ENCODE measurements at regions not wholly inside any gene's neighbourhood (a gene's known extent, or its start where the extent isn't known, plus 50 kb on each side); places are given as distances from the start of the nearest gene placed in this dataset.
"Not testable (repeated sequence)": the region's sequence is repeated elsewhere in the genome, so short reads cannot be mapped to it uniquely, and the experiment has no call there.

DNA sequence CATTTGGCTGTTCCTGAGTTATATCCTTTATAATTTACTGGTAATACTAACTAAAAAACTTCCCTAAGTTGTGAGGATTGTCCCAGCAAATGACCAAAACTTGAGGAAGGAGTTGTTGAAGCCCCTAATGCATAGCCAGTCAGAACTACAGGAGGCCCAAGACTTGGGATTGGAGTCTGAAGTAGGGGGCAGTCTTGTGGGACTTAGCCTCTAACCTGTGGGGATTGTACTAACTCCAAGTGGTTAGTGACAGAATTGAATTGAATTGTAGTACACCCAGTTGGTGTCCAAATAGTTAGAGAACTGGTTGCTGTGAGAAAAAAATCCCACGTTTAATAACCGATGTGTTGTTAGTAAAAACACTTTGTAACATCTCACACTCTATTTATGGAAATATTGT, 1506.3 kb downstream of the ADGRL3 start:
- DNase-seq (ENCODE audit: low read depth in 2 of 2): no peak

DNA sequence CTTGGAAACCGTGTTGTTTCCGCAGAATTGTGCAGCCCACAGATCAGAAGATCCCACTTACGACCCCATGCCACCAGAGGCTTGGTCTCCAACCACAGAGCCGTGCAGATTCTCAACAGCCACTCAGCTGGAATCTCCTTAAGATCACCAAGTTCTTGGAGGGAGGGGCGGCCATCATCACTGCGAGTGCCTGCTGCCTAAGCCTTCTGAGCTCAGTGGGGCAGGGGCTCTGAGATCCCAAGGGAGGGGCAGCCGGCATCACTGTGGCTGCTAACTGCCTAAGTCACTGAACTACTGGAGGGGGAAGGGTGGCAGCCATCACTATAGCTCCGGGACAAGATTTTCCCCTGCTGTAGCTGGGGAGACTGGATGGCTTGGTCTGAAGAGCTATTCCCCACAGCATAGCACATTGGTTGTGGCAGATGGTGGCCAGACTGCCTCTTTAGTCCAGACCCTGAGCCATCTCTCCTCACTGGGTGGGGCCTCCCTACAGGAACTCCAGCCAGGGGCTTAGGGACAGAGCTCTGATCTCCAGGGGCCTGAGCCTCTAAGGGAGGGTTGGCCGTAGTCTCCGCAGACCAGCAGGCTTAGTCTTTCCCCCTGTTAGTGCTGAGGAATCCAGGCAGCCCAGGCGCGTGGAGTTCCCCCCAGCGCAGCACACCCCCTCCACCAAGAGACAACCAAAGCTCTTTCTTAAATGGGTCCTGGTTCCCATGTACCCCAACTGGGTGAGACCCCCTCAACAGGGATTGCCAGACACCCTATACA, 1483.9 kb downstream of the ADGRL3 start:
- no peak for DNase-seq (ENCODE audit: low read depth in 2 of 2)

DNA sequence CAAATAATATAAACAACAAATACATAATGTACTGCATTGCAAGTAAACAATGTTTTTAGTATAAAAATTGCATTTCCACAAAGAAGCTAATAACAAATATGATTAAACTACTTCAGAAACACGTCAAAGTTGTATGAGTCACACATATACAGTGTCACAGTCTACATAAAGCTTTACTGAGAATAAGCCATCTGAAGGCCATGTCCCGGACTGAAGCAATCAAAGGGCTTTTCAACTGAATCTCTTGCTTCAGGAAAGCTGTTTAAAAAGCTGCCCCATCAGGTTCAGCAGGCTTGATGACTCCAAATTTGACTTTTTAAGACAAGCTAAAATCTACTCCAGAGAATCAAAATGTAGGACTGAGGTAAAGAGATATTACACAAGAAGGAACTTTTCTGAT, 1476.8 kb downstream of the ADGRL3 start:
- DNase-seq (ENCODE audit: low read depth in 2 of 2): no peak

DNA sequence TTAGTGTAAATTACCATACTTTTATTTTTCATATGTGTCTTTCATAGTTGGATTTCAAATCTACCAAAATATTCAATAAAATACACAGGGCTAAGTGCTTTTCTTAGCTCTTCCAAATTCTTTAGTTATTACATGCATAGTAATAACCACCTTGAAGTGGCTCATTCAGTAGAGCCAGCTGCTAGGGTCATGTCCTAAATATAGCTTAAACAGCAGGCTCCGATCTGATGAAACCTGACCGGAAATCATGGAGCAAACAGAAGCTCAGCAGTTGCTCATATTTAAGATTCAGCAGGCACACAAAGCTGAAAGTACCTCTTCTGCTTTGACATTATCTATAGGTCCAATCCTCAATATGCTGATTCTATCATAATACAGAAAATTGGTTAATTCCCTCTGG, 1470.4 kb downstream of the ADGRL3 start:
- DNase-seq (ENCODE audit: low read depth in 2 of 2): no peak

DNA sequence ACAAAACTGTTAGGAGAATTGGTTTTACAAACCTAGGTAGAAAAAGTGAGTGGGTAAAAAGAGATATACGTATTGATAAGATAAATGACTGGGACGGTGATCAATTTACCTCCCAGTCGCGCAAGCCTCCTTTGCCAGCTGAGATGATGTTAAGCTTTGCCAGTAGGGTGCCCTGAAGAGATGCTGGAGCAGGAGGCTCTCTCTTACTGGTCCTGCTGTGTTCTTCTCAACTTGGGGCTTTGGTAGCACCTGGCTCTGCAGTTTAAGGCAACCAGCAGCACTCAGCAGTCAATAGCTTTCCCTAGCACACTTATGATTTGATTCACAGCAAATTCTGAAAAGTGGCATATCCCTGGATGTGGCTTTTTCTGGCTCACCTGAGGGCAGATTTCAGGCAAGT, 1461.7 kb downstream of the ADGRL3 start:
- no peak for DNase-seq (ENCODE audit: low read depth in 2 of 2)

DNA sequence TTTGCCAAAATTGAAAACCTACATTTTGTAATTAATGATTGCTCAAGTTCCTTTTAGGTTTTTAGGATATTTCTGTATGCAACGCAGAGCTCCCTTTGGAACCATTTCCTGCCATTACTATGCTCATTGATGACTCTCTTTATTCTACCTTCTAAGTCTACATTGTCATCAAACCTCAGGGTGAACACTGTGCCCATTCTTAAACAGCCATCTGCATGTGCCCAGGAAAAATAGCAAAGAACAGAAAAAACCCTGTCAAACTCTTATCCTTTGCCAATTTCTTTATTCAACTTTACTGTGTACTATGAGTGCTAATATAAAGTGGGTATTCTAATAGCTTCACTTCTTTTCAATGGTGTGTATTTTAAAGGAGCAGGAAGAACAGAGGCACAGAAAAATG, 1455.9 kb downstream of the ADGRL3 start:
- DNase-seq (ENCODE audit: low read depth in 2 of 2): no peak

DNA sequence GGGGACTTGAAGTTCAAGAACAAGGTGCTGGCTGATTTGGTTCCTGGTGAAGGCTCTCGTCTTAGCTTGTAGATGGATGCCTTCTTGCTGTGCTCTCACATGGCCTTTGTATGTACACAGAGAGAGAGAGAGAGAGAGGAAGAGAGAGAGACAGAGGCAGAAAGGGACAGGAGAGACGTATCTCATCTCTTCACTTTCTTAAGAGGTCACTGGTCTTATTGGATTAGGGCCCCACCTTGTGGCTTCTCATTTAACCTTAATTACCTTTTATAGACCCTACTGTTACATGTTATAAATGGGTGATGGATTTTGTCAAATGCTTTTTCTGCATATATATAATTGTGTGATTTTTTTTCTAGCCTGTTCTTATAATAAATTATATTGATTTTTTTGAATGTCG, 1444.2 kb downstream of the ADGRL3 start:
- no peak for DNase-seq (ENCODE audit: low read depth in 2 of 2)

DNA sequence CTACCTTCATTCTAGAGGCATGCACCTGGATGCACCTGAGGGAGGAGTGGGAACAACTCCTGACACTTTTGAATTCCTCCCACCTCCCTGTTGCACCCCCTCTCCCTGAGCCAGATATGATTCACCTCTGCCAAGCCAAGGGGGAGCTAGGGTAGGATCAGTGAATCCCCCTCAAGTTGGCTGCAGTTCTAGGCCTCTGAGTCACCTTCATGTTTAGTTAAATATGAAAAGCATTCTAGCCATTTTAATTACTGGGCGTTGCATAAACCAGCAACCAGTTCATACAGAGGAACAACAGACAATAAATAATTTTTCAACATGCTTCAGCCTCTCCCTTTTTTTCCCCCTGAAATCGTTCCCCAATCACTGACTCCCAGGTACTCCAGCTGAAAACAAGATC, 1440.2 kb downstream of the ADGRL3 start:
- no peak for DNase-seq (ENCODE audit: low read depth in 2 of 2)

DNA sequence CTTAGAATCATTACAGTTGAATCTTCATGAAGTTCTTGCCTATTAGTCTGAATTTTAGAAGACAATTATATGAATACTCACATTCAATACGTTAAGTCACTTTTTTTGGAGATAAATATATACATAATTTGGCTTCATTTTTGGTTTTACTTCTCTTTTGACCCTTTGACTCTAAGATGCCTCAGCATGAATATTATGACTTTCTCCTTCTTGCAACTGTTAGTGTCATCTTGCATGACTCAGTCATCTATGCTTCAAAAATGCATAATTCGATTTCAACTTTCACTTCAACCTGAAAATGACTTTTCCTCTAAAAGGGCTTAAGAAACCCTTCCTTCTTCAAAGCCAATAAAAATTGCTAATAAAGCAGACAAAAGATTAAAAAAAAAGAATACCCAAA, 1427.5 kb downstream of the ADGRL3 start:
- DNase-seq (ENCODE audit: low read depth in 2 of 2): no peak

DNA sequence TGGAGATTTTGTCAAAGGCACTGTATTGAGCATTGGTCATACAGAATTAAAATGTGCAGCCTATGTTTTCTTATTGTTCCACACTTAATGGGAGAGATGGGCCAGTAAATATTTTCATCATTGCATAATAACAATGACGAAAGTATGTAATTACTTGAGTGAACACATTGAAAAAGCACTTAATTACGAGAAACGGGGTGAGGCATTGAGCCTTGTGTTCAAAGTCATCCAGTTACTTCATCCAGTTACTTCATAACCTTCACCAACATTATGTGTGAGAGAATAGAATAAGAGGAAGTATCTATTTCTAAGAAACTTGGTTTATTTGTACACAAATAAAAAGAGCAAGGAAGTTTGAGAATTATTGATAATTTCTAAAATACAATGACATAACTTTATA, 1427.0 kb downstream of the ADGRL3 start:
- DNase-seq (ENCODE audit: low read depth in 2 of 2): no peak

DNA sequence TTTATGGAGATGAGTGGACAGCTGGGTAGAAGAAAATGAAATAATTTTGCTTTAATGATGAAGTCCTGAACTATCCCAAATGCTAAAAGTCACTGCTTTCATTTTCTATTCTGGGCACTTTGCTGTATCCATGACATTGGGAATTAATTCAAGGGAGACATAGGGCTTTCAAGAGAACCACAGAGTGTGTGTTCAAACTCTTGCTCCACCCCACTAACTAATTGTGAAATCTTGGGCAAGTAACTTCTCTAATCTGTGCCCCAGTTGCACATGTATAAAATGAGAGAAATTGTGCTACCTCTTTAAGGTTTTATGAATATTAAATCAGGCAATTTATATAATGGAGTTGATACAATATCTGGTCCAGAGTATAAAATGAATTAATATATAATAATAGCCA, 1422.0 kb downstream of the ADGRL3 start:
- no peak for DNase-seq (ENCODE audit: low read depth in 2 of 2)

DNA sequence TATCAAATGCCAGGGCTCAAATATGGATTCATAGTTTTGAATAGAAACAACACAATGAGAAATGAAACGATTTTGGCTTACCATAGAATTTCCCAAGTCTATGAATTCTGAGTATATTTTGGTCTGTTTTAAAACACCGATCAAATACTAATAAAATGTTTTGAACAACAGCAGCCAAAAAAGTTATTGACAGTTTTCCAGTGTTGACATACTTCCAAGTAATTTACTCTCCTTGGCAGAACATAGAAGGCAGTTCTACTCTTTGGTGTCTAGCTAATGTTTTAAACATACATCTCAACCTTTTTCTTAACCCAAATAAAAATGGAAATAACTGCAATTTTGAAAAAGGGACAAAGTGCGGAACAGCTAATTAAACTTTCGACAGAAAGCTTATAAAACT, 1419.8 kb downstream of the ADGRL3 start:
- no peak for DNase-seq (ENCODE audit: low read depth in 2 of 2)

DNA sequence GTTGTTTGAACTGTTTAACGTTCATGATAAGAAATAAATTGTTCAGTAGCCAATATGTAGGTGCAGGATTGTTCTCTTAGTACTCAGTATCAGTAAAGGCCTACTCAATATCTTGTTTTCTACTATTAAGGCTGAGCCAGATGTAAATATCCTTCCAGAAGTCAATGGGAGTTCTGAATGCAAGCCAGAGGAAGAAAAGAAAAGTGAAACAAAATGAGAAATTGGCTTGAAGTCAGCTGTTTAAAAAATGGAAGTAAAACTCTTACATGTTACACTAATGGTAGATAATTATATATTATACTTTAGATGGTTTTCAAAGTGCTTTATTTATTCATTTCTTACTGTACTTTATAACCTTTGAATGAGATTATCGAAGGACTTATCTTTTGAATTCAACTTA, 1417.9 kb downstream of the ADGRL3 start:
- DNase-seq (ENCODE audit: low read depth in 2 of 2): no peak

DNA sequence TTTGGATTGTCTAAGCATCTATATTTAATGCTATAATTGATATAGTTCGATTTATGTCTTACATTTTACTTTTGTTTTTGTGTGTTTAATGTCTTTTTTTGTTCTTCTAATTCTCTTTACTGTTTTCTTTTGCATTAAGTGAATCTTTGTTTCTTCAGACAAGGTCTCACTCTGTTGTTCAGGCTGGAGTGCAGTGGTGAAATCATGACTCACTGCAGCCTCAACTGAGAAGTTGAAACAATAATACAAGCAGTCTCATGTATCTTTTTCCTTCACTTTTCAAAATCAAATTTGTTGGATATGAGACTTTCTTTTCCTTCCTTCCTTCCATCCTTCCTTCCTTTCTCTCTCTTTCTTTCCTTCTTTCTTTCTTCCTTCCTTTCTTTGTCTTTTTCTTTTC, 1401.6 kb downstream of the ADGRL3 start:
- no peak for DNase-seq (ENCODE audit: low read depth in 2 of 2)

DNA sequence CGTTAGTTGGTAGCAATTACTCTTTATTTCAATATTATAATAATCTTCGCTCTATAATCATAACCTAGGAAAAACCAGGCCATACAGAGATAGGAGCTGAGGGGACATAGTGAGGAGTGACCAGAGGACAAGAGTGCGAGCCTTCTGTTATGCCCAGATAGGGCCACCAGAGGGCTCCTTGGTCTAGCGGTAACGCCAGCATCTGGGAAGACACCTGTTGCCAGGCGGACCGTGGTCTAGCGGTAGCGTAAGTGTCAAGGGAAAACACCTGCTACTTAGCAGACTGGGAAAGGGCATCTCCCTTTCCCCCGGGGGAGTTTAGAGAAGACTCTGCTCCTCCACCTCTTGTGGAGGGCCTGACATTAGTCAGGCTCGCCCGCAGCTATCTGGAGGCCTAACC, 1395.1 kb downstream of the ADGRL3 start:
- DNase-seq (ENCODE audit: low read depth in 2 of 2): not testable (repeated sequence)

DNA sequence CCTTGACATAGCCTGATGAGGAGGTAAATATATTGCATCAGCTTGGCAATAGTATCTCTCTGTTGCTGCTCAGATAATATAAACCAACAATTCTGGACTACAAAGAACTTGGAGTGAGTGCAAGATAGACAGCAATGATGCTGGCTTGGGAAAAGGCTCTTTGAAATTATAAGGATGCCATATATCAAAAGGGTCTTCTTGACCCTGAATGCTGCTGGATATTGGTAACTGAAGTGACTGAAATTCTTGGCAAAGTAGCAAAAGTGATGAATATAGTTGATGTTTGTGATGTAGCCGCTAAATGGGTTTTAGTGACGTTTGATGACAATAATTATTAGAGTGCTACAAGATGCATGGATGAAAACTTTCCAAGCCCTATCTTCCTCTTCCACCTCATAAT, 1391.6 kb downstream of the ADGRL3 start:
- no peak for DNase-seq (ENCODE audit: low read depth in 2 of 2)

DNA sequence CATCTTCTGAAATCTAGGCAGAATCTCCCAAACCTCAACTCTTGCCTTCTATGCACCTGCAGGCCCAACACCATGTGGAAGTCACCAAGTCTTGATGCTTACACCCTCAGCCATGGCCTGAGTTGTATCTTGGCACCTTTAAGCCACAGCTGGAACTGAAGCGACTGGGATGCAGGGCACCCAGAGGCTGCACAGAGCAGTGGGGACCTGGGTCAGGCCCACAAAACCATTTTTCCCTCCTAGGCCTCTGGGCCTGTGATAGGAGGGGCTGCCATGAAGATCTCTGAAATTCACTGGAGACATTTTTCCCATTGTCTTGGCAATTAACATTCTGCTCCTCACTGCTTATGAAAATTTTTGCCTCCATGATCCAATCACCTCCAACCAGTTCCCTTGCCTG, 1388.5 kb downstream of the ADGRL3 start:
- DNase-seq (ENCODE audit: low read depth in 2 of 2): no peak

DNA sequence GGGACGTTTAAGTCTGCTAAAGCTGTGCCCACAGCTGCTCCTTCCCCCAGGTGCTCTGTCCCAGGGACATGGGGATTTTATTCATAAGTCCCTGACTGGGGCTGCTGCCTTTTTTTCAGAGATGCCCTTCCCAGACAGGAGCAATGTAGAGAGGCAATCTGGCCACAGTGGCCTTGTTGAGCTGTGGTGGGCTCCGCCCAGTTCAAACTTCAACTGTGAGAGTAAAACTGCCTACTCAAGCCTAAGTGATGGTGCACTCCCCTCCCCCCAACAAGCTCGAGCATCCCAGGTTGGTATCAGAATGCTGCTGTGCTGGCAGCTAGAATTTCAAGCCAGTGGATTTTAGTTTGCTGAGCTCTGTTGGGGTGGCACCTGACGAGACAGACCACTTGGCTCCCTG, 1371.4 kb downstream of the ADGRL3 start:
- no peak for DNase-seq (ENCODE audit: low read depth in 2 of 2)

DNA sequence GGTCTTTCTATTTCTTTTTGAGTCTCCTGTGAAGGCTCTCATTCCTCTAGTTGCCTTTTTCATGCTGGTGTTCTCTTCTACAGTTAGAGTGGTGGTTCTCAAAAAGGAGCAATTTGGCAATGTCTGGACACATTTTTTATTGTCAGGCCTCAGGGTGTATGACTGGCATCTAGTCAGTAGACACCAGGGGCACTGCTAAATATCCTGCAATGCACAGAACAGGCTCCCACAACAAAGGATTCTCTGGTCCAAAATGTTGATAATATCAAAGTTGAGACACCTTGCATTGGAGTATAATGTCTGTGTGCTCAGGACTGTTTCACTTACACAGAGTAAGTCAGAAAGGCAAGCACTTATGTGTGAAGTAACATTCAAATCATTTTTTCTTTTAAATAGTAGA, 1360.7 kb downstream of the ADGRL3 start:
- DNase-seq (ENCODE audit: low read depth in 2 of 2): no peak

DNA sequence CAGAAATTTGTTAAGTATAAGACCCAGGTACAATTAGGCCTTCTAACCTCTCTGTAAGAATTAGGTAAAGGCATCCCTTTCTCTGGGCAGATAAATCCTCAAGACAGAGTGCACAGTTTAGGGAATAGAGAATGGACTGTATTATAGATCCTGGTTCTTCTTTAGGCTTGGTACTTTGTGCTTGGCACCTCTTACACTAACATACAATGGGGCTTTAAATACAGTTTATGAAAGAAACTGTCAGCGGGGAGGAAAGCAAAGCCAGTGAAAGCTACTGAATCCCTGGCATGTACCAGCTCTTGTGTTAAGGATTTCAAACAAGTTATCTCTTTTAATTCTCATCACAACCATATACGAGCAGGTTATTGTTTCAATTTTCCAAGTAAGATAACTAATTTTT, 1350.0 kb downstream of the ADGRL3 start:
- no peak for DNase-seq (ENCODE audit: low read depth in 2 of 2)

DNA sequence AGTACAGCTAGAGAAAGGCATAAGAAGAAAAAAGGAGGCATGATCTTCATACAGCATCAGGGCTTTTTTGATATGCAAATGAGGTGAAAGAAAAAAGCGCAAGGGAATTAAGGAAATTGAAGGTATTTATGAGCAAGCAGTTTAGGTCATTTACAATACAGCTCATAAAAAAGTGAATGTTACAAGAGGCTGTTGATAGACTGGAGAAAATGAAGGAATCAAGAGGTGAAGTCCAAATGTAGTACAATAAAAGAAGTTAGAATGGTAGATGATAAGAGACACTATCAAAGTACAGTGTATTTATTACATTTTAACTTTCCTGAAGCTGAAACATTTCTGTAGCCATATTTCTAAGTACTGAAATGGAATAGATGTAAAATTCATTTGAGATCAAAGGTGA, 1349.5 kb downstream of the ADGRL3 start:
- DNase-seq (ENCODE audit: low read depth in 2 of 2): no peak

DNA sequence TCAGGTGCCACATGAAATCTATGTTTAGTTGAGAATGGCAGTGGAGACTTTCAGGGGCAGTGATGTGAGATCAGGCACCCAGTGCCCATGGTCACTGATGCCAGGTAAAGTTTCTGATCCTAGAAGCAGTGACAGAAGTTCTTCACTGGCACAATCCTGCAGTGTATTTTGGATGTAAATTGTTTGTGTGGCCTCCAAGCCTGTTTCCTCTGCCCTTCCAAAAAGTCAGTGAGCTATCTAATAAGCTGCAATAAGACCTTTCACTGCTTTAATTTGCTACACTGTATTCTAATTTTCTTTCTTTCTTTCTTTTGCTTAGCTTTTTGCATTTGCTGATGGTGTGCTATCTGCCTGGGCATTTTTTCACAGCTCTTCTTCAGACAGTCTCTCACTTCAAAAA, 1348.6 kb downstream of the ADGRL3 start:
- no peak for DNase-seq (ENCODE audit: low read depth in 2 of 2)

DNA sequence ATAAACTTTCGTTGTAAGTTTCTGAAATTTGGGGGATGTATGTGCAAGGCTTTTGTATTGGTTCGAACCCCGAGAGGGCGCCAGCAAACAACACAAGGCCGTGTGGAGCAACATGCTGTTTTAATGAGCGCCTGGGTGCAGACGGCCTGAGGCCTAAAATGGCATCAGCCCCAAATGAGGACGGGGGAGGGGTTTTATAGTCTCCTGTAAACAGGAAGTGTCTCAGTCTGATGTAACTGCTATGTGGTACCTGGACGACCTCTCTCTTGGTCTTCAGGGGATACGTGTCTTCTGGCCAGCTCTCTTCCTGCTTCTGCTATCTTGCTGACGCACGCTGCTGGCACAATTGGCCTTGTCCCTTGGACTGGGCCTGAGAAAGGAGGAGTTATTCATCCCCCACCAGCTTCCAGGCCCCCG, 1348.0 kb downstream of the ADGRL3 start:
- no peak for DNase-seq (ENCODE audit: low read depth in 2 of 2)

DNA sequence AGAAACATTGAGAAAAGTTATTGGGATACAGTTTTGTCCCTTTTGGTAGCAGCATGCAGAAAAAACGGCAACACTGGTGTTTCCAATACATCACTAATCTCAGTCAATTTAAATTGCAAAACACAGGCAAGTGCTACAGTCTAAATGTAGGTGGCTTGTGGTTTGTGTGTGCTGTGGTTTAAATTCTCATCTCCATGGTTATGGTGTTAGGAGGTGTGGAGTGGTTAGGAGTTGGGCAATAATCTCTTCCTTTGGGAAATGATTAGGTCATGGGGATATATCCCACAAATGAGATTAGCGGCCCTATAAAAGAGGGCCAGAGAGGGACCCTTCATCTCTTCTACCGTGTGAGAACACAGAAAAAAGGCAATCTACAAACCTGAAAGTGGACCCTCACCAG, 1344.3 kb downstream of the ADGRL3 start:
- no peak for DNase-seq (ENCODE audit: low read depth in 2 of 2)

Data from stimulated activated CD4-positive, alpha-beta T cell treated with anti-CD3 and anti-CD28 coated beads, Interleukin-12 subunit alpha, Interleukin-12 subunit beta, amount 100 ng/mL, for 24 hours (primary cell).